HUES6 (cell line): ENCODE measurements at regions not wholly inside any gene's neighbourhood (a gene's known extent, or its start where the extent isn't known, plus 50 kb on each side); places are given as distances from the start of the nearest gene placed in this dataset.

Experiments
- H3K27ac ChIP-seq: 2 replicates; pipeline ENCODE4 v1.7.0; 2013; ENCODE audit warnings: low read depth, mild to moderate bottlenecking, low read length, inconsistent platforms
- H3K27me3 ChIP-seq: 2 replicates; pipeline ENCODE4 v1.6.1; 2013; ENCODE audit warnings: low read length; ENCODE audit not compliant: control insufficient read depth, insufficient read depth
- H3K36me3 ChIP-seq: 2 replicates; pipeline ENCODE4 v1.6.1; 2013; ENCODE audit warnings: low read length; ENCODE audit not compliant: control insufficient read depth, insufficient read depth
- H3K4me1 ChIP-seq: 2 replicates; pipeline ENCODE4 v1.6.1; 2013; ENCODE audit warnings: low read length; ENCODE audit not compliant: control insufficient read depth, insufficient read depth
- H3K4me3 ChIP-seq: 2 replicates; pipeline ENCODE4 v1.5.1; 2013; ENCODE audit warnings: low read depth, low read length
- H3K9ac ChIP-seq: one replicate; pipeline ENCODE4 v1.6.1; 2013; ENCODE audit warnings: mild to moderate bottlenecking, low read length
- H3K9me3 ChIP-seq: 2 replicates; pipeline ENCODE4 v1.6.1; 2013; ENCODE audit warnings: low read depth, low read length; ENCODE audit not compliant: control insufficient read depth, insufficient read depth

DNA sequence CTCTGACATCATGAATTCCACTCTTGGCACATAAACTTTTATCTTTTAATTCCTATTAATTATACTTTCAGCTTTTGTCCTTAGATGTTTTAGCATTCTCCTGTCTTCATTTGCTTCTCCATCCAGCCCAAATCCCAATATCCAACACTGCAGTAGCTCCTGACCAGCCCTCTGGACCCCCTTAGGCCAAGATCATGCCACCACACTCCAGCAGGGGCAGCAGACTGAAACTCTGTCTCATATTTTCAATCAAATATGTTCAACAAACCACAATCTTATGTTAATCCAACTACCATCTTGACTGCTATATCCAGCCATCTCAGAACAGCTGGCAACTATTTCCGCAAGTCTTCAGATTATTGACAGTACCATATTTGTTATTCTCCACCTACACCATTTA, 315.8 kb upstream of the ROBO2 start:
- no peak overlapping the region for H3K9ac ChIP-seq
- H3K27me3 ChIP-seq, result no peaks in the 10 kb centered on the region
- no peak overlapping the region for H3K4me3 ChIP-seq
- H3K27ac ChIP-seq, result no peak overlapping the region
- peaks cover 12% of the 10 kb centered on the region; the same call in 1 of the 2 replicates for H3K4me1 ChIP-seq
- H3K9me3 ChIP-seq, result no peaks in the 10 kb centered on the region
- no peaks in the 10 kb centered on the region for H3K36me3 ChIP-seq

- no peak overlapping the region for H3K9ac ChIP-seq
- H3K4me3 ChIP-seq, result no peak overlapping the region
- no peaks in the 10 kb centered on the region for H3K36me3 ChIP-seq
Observed at GRCh38 chr3:76724706-76725105, 315.2 kb upstream of the ROBO2 start.

GRCh38 chr3:76726034-76726433, 313.9 kb upstream of the ROBO2 start:
- no peak overlapping the region for H3K27ac ChIP-seq
- no peak overlapping the region for H3K9ac ChIP-seq
- no peaks in the 10 kb centered on the region for H3K9me3 ChIP-seq
- no peaks in the 10 kb centered on the region for H3K27me3 ChIP-seq
- H3K4me3 ChIP-seq, result no peak overlapping the region
- peaks cover 12% of the 10 kb centered on the region; the same call in 1 of the 2 replicates for H3K4me1 ChIP-seq
- no peaks in the 10 kb centered on the region for H3K36me3 ChIP-seq

More at GRCh38 chr3:76724706-76725105, 315.2 kb upstream of the ROBO2 start:
- H3K27ac ChIP-seq, result no peak overlapping the region
- no peaks in the 10 kb centered on the region for H3K9me3 ChIP-seq
- peaks cover 12% of the 10 kb centered on the region; the same call in 1 of the 2 replicates for H3K4me1 ChIP-seq
- no peaks in the 10 kb centered on the region for H3K27me3 ChIP-seq

GRCh38 chr3:76728426-76728825, 311.5 kb upstream of the ROBO2 start:
- H3K27ac ChIP-seq, result no peak overlapping the region
- H3K9me3 ChIP-seq, result no peaks in the 10 kb centered on the region
- H3K4me1 ChIP-seq, result peaks cover 12% of the 10 kb centered on the region; the same call in 1 of the 2 replicates
- no peak overlapping the region for H3K9ac ChIP-seq
- H3K27me3 ChIP-seq, result no peaks in the 10 kb centered on the region
- no peak overlapping the region for H3K4me3 ChIP-seq
- H3K36me3 ChIP-seq, result no peaks in the 10 kb centered on the region

- H3K4me3 ChIP-seq, result no peak overlapping the region
- no peak overlapping the region for H3K27ac ChIP-seq
- H3K36me3 ChIP-seq, result no peaks in the 10 kb centered on the region
- no peaks in the 10 kb centered on the region for H3K4me1 ChIP-seq
- H3K9me3 ChIP-seq, result no peaks in the 10 kb centered on the region
- H3K9ac ChIP-seq, result no peak overlapping the region
- no peaks in the 10 kb centered on the region for H3K27me3 ChIP-seq
Observed at GRCh38 chr3:76731471-76731870, 308.4 kb upstream of the ROBO2 start.

DNA sequence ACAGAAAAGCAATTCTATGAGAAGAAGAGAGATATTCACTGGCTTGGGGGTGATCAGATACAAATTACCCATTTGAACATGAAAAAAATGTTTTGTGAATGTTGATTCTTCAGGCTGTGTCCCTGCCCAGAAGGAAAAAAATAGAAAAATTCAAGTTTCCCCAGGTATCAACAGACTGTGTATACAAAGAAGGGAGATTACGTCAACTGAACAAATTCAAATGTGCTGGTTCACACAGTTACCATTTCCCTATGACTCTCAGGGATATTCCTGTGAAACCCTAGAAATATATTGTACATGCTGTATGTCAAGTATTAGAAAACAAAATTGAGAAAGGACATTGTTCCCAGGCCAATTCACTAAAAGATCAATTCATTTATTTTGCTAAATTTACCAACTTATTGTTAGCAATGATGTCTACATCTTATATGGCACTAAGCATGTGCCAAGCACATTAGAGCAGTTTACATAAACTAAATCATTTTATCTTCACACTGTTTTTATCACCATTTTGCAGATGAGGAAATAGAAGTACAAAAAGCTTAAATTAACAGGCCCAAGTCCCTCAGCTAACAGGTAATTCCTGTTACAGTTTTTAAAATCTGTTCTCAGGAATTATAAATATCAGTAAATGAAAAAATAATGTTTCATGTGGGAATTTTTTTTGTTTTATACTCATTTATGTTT, 306.7 kb upstream of the ROBO2 start:
- Histone ChIP-seq H3K4me3 (no peak overlapping the region), H3K36me3 (no peaks in the 10 kb centered on the region), H3K9me3 (no peaks in the 10 kb centered on the region), H3K9ac (no peak overlapping the region), H3K4me1 (no peaks in the 10 kb centered on the region), H3K27ac (no peak overlapping the region), H3K27me3 (no peaks in the 10 kb centered on the region)

- Histone ChIP-seq H3K36me3 (no peaks in the 10 kb centered on the region), H3K27ac (no peak overlapping the region), H3K9me3 (no peaks in the 10 kb centered on the region), H3K27me3 (no peaks in the 10 kb centered on the region), H3K4me3 (no peak overlapping the region), H3K4me1 (no peaks in the 10 kb centered on the region), H3K9ac (no peak overlapping the region)
Observed at GRCh38 chr3:76735152-76735551, 304.7 kb upstream of the ROBO2 start.

DNA sequence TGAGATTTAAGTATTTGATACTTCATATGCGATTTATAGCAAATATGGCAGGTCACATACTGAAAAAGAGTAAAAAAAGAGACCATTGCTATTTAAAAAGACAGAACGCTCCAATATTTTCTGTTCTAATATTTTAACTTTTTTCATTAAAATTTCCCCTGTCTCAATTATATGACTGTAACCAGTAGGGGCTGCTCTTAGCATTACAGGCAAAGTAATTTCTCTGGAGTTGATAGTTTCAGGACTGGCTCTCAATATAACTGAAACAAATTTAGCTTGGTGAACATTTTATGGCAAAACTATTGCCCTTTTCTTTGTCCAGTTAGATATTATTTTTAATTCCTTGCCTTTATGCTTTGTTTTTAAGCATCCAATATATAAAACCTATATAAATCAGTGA, 286.3 kb upstream of the ROBO2 start:
- H3K4me1 ChIP-seq, result no peaks in the 10 kb centered on the region
- no peaks in the 10 kb centered on the region for H3K36me3 ChIP-seq
- H3K27me3 ChIP-seq, result no peaks in the 10 kb centered on the region
- no peak overlapping the region for H3K27ac ChIP-seq
- no peak overlapping the region for H3K4me3 ChIP-seq
- H3K9me3 ChIP-seq, result no peaks in the 10 kb centered on the region
- H3K9ac ChIP-seq, result no peak overlapping the region

DNA sequence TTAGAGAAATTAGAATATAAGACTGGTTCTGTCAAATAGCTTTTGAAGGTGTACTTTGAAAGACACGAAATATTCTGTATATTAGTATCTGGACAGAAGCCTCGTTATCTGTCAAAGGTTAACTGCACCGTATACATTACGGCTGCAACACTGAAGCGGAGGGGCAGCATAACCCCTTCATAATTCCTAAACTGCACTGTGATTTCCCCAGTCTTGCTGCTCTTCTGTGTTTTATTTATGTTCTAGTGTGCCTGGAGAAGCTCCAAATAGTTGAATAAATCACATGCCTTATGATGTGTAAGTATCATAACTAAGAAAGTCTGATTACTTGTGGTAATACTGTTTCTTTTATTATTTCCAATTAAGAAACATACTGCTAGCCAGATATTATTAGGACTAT, 285.7 kb upstream of the ROBO2 start:
- H3K9ac ChIP-seq, result no peak overlapping the region
- no peaks in the 10 kb centered on the region for H3K9me3 ChIP-seq
- H3K4me3 ChIP-seq, result no peak overlapping the region
- H3K27me3 ChIP-seq, result no peaks in the 10 kb centered on the region
- H3K4me1 ChIP-seq, result no peaks in the 10 kb centered on the region
- no peak overlapping the region for H3K27ac ChIP-seq
- H3K36me3 ChIP-seq, result no peaks in the 10 kb centered on the region

GRCh38 chr3:76756577-76756976, 283.3 kb upstream of the ROBO2 start:
- Histone ChIP-seq H3K4me3 (no peak overlapping the region), H3K27ac (no peak overlapping the region), H3K4me1 (no peaks in the 10 kb centered on the region), H3K36me3 (no peaks in the 10 kb centered on the region), H3K9ac (no peak overlapping the region), H3K9me3 (no peaks in the 10 kb centered on the region), H3K27me3 (no peaks in the 10 kb centered on the region)

- Histone ChIP-seq H3K27me3 (no peaks in the 10 kb centered on the region), H3K36me3 (no peaks in the 10 kb centered on the region)
Observed at GRCh38 chr3:76760336-76760735, 279.6 kb upstream of the ROBO2 start.

More at GRCh38 chr3:76760336-76760735, 279.6 kb upstream of the ROBO2 start:
- H3K9me3 ChIP-seq, result no peaks in the 10 kb centered on the region
- no peak overlapping the region for H3K9ac ChIP-seq
- H3K4me3 ChIP-seq, result no peak overlapping the region
- no peaks in the 10 kb centered on the region for H3K4me1 ChIP-seq
- H3K27ac ChIP-seq, result no peak overlapping the region
